Smooth muscle cell (in vitro differentiated cells): ENCODE measurements at regions not wholly inside any gene's neighbourhood (a gene's known extent, or its start where the extent isn't known, plus 50 kb on each side); places are given as distances from the start of the nearest gene placed in this dataset.

ENCODE experiments used
- DNase-seq: peaks from one replicate; lab custom pipeline; 2025; ENCODE audit not compliant: unreplicated experiment; lab: John Stamatoyannopoulos, UW
- H2AFZ ChIP-seq: fragments of 200-600 bp; sonication (generic); 2 replicates; pipeline ENCODE4 v1.6.0; 2016; ENCODE audit warnings: antibody characterized with exemption, low read depth, mild to moderate bottlenecking
- H3F3A ChIP-seq: fragments of 200-600 bp; sonication (generic); 2 replicates; pipeline ENCODE4 v1.6.0; 2017; ENCODE audit warnings: antibody characterized with exemption, low read depth
- H3K27ac ChIP-seq: fragments of 200-600 bp; sonication (generic); 2 replicates; pipeline ENCODE4 v1.5.1; 2016; ENCODE audit warnings: low read depth, mild to moderate bottlenecking
- H3K27me3 ChIP-seq: fragments of 200-600 bp; sonication (generic); 2 replicates; pipeline ENCODE4 v1.6.1; 2016; ENCODE audit warnings: low read depth, mild to moderate bottlenecking
- H3K36me3 ChIP-seq: fragments of 200-600 bp; sonication (generic); 2 replicates; pipeline ENCODE4 v1.5.1; 2016; ENCODE audit warnings: low read depth
- H3K4me1 ChIP-seq: fragments of 200-600 bp; sonication (generic); 2 replicates; pipeline ENCODE4 v1.5.1; 2016; ENCODE audit warnings: low read depth
- H3K4me2 ChIP-seq: fragments of 200-600 bp; sonication (generic); 2 replicates; pipeline ENCODE4 v1.6.0; 2016; ENCODE audit warnings: mild to moderate bottlenecking
- H3K4me3 ChIP-seq: fragments of 200-600 bp; sonication (generic); 2 replicates; pipeline ENCODE4 v1.5.1; 2016; ENCODE audit warnings: mild to moderate bottlenecking
- H3K79me2 ChIP-seq: fragments of 200-600 bp; sonication (generic); 2 replicates; pipeline ENCODE4 v1.6.0; 2016; ENCODE audit warnings: low read depth, mild to moderate bottlenecking
- H3K9ac ChIP-seq: fragments of 200-600 bp; sonication (generic); 2 replicates; pipeline ENCODE4 v1.6.0; 2016; ENCODE audit warnings: low read depth
- H3K9me3 ChIP-seq: fragments of 200-600 bp; sonication (generic); replicated peaks from 2 replicates; pipeline ENCODE4 v1.5.1; 2016; ENCODE audit warnings: low read depth
- H4K20me1 ChIP-seq: fragments of 200-600 bp; sonication (generic); 2 replicates; pipeline ENCODE4 v1.6.0; 2016; ENCODE audit warnings: low read depth
- WGBS: methylation state at CpG from one replicate; pipeline ENCODE4 v1.1.7; 2016; ENCODE audit warnings: low lambda C conversion rate; 5-methylcytosine and 5-hydroxymethylcytosine counted together
- TF ChIP-seq, protein P1 (sequence below): fragments of 200-600 bp; sonication (generic); IDR thresholded peaks from 2 replicates; pipeline ENCODE4 v1.5.1; 2017; ENCODE audit warnings: borderline replicate concordance, mild to moderate bottlenecking, antibody characterized with exemption; ENCODE audit not compliant: insufficient read depth, poor library complexity, severe bottlenecking

DNA sequence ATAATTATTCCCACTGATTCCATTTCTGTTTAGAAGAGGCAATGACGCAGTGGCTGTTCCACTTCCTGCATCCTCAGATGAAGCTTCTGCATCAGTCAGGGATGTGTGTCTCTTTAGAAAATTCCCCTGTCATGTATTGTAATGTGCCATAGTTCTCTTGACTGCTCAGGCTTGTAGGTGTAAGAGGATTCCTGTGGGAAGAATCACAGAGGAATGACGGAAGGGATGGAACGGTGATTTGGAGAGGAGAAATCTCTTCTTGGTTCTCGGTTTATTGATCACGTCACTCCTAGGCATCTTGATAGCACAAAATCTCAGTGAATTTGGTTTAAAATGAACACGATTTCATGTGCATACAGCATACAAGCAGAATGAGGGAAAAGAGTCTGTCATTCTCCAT lies 69.8 kb upstream of the PRKCQ start:
- Histone ChIP-seq H3K36me3 (no peaks in the 10 kb centered on the region), H3K4me1 (no peaks in the 10 kb centered on the region), H3K4me2 (no peak overlapping the region), H3K27ac (no peak overlapping the region), H2AFZ (no peak overlapping the region), H3F3A (no peaks in the 10 kb centered on the region), H3K9ac (no peak overlapping the region), H3K4me3 (no peak overlapping the region), H3K27me3 (peaks cover 10% of the 10 kb centered on the region), H4K20me1 (no peaks in the 10 kb centered on the region), H3K79me2 (no peaks in the 10 kb centered on the region), H3K9me3 (no peaks in the 10 kb centered on the region)
- TF ChIP-seq, protein P1, sequence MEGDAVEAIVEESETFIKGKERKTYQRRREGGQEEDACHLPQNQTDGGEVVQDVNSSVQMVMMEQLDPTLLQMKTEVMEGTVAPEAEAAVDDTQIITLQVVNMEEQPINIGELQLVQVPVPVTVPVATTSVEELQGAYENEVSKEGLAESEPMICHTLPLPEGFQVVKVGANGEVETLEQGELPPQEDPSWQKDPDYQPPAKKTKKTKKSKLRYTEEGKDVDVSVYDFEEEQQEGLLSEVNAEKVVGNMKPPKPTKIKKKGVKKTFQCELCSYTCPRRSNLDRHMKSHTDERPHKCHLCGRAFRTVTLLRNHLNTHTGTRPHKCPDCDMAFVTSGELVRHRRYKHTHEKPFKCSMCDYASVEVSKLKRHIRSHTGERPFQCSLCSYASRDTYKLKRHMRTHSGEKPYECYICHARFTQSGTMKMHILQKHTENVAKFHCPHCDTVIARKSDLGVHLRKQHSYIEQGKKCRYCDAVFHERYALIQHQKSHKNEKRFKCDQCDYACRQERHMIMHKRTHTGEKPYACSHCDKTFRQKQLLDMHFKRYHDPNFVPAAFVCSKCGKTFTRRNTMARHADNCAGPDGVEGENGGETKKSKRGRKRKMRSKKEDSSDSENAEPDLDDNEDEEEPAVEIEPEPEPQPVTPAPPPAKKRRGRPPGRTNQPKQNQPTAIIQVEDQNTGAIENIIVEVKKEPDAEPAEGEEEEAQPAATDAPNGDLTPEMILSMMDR = no peak
- no peak for DNase-seq
- WGBS = 85% methylated on average over 6 of the region's 6 CpGs

DNA sequence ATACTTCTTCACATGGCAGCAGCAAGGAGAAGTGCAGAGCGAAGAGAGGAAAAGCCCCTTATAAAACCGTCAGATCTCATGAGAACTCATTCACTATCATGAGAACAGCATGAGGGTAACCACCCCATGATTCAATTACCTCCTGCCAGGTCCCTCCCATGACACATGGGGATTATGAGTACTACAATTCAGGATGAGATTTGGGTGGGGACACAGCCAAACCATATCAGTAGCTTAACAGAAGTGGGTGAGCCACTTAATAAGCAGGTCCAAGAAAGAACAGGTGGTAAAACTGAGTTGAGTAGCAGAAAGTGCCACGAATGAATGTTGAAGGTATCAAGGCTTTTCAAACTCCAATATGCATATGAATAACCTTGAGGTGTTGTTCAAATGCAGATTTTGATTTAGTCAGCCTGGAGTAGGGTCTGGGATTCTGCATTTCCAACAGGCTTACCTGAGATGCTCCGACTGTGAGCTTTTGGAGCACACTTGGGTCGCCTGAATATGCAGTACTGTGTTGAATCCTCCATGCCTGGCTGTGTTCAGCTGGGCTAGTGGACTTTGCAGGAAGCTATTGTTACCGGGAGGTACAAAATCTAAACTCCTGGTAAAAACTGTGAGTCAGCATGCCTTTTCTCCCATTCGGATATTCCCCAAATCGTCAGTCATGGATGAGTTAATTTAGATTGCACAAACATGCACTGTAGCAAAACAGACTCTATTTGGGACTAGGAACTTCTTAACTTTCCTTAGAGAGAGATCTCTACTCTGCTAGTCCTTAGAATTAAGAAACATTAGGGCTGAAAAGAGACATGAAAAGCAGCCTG lies 69.0 kb upstream of the PRKCQ start:
- H3K9me3 ChIP-seq = no peaks in the 10 kb centered on the region
- H3K4me3 ChIP-seq = no peak overlapping the region
- no peaks in the 10 kb centered on the region for H4K20me1 ChIP-seq
- H3K4me1 ChIP-seq = no peaks in the 10 kb centered on the region
- H3K27ac ChIP-seq = no peak overlapping the region
- DNase-seq = no peak
- H3K27me3 ChIP-seq = peaks cover 10% of the 10 kb centered on the region
- no peaks in the 10 kb centered on the region for H3K79me2 ChIP-seq
- no peak overlapping the region for H2AFZ ChIP-seq
- H3K36me3 ChIP-seq = no peaks in the 10 kb centered on the region
- no peak overlapping the region for H3K4me2 ChIP-seq
- no peaks in the 10 kb centered on the region for H3F3A ChIP-seq
- TF ChIP-seq, protein P1 = no peak
- no peak overlapping the region for H3K9ac ChIP-seq
- WGBS = 61% methylated on average over 8 of the region's 8 CpGs

DNA sequence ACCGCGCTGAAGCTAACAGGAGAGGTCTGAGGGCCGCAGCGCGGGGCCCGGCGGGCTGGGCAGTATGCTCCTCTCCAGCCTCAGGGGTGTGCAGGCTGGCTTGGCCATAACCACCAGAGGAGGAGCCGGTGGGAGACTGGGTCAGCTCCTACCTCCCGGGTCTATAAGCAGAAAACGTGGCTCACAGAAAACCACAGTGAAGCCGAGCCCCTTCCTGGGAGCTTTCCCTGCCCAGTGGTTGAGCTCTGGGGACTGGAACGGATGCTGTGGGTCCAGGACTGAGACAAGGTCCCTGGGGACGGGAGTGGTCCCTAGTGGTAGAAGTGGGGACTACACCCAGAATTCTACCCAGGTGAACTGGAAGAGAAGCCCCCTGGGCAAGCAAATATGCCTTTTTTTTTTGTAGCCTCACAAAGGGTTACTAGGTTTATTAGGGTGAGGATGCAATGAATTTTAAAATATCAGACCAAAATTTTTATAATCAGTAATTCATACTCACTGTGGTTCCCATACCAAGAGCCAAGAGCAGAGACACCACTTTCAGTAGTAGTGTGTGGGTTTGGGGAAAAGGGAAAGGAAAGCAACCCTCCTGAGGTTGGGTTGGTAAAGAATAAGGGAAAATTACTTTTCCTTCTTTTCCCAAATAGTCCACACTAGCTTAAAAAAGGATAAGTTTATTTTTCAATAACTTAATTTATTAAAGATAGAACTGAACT lies 67.9 kb upstream of the PRKCQ start:
- no peaks in the 10 kb centered on the region for H3K9me3 ChIP-seq
- no peaks in the 10 kb centered on the region for H3K4me1 ChIP-seq
- no peak for DNase-seq
- TF ChIP-seq, protein P1 = peak; percentile 68
- no peak overlapping the region for H3K4me3 ChIP-seq
- peaks cover 5% of the 10 kb centered on the region for H3K27me3 ChIP-seq
- no peak overlapping the region for H3K9ac ChIP-seq
- 55% methylated on average over 13 of the region's 13 CpGs for WGBS
- no peaks in the 10 kb centered on the region for H3K79me2 ChIP-seq
- no peak overlapping the region for H2AFZ ChIP-seq
- H3F3A ChIP-seq = no peaks in the 10 kb centered on the region
- no peaks in the 10 kb centered on the region for H4K20me1 ChIP-seq
- no peak overlapping the region for H3K4me2 ChIP-seq
- no peaks in the 10 kb centered on the region for H3K36me3 ChIP-seq
- no peak overlapping the region for H3K27ac ChIP-seq
